Fibroblast of pulmonary artery (primary cell): ENCODE measurements at regions not wholly inside any gene's neighbourhood (a gene's known extent, or its start where the extent isn't known, plus 50 kb on each side); places are given as distances from the start of the nearest gene placed in this dataset.

ENCODE experiments used
- DNase-seq: peaks from one replicate; pipeline ENCODE4 v3.0.0-alpha.2; 2010; ENCODE audit warnings: low read depth
- H3K4me3 ChIP-seq: replicated peaks from 2 replicates; pipeline ENCODE4 v1.5.1; 2011; ENCODE audit warnings: low read depth, mild to moderate bottlenecking, control low read depth, low read length, moderate library complexity
- CTCF ChIP-seq: IDR thresholded peaks from 2 replicates; pipeline ENCODE4 v1.5.1; 2011; ENCODE audit warnings: mild to moderate bottlenecking, control low read depth, low read length, inconsistent platforms; ENCODE audit errors: missing control alignments

GRCh38 chr5:2047341-2047927 is 164.7 kb upstream of the IRX4 start:
- TF ChIP-seq CTCF: no peak
- no peak for DNase-seq
- H3K4me3 ChIP-seq: no peak overlapping the region

- no peak for TF ChIP-seq CTCF
- H3K4me3 ChIP-seq: no peak overlapping the region
- DNase-seq: no peak
Observed at GRCh38 chr5:2044041-2044440, 161.3 kb upstream of the IRX4 start.

GRCh38 chr5:2039180-2039531 is 156.4 kb upstream of the IRX4 start:
- no peak overlapping the region for H3K4me3 ChIP-seq
- TF ChIP-seq CTCF: no peak
- no peak for DNase-seq

- peak; percentile 42 for DNase-seq
- peak; percentile 46 for TF ChIP-seq CTCF
- H3K4me3 ChIP-seq: no peak overlapping the region
Observed at GRCh38 chr5:2038321-2039179, 155.8 kb upstream of the IRX4 start.

GRCh38 chr5:2036885-2037284 is 154.2 kb upstream of the IRX4 start:
- TF ChIP-seq CTCF: no peak
- H3K4me3 ChIP-seq: no peak overlapping the region
- no peak for DNase-seq

- no peak for TF ChIP-seq CTCF
- H3K4me3 ChIP-seq: no peak overlapping the region
- DNase-seq: no peak
Observed at GRCh38 chr5:2032432-2032831, 149.7 kb upstream of the IRX4 start.
